ENCODE measurements at regions not wholly inside any gene's neighbourhood (a gene's known extent, or its start where the extent isn't known, plus 50 kb on each side); places are given as distances from the start of the nearest gene placed in this dataset.

DNA sequence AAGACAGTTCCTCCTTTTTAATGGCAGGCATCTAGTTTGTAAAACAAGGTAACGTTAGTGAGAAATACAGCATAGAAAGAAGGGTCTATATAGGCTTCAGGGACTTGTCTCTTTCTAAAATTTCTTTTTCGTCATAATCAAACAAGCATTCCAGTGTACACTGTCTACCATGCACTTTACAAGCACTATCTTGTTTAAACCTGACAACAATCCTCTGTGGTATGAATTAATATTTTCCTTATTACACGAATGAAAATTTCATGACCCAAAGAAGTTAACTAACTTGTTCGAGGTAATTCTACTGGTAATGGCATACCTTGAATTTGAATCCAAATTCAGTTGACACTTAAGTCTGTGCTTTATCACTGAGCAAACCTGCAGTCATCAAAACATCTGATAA lies 399.7 kb upstream of the NBEA start:
- intact Hi-C loops (cut with micrococcal nuclease) = no loop called here
- no peak overlapping the region for H2AFZ ChIP-seq (ENCODE audit: insufficient read depth, low read depth, low read length, poor library complexity, severe bottlenecking)
- Mint-ChIP-seq H3K36me3 (no peaks in the 10 kb centered on the region), H3K9me3 (peaks cover 0 to 18% (median 10%) of the 10 kb centered on the region in 7 donors), H3K27me3 (ENCODE audit: low read depth in 3 of 3) (peaks cover 0 to 2% (median 0%) of the 10 kb centered on the region in 3 donors), H3K27ac (no peak overlapping the region), H3K4me3 (no peak overlapping the region), H3K4me1 (no peaks in the 10 kb centered on the region)
- DNase-seq = no peak
- no peaks in the 10 kb centered on the region for H4K20me1 ChIP-seq (ENCODE audit: insufficient read depth, low read length)
- TF ChIP-seq, protein P1, sequence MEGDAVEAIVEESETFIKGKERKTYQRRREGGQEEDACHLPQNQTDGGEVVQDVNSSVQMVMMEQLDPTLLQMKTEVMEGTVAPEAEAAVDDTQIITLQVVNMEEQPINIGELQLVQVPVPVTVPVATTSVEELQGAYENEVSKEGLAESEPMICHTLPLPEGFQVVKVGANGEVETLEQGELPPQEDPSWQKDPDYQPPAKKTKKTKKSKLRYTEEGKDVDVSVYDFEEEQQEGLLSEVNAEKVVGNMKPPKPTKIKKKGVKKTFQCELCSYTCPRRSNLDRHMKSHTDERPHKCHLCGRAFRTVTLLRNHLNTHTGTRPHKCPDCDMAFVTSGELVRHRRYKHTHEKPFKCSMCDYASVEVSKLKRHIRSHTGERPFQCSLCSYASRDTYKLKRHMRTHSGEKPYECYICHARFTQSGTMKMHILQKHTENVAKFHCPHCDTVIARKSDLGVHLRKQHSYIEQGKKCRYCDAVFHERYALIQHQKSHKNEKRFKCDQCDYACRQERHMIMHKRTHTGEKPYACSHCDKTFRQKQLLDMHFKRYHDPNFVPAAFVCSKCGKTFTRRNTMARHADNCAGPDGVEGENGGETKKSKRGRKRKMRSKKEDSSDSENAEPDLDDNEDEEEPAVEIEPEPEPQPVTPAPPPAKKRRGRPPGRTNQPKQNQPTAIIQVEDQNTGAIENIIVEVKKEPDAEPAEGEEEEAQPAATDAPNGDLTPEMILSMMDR (IDR thresholded peaks at IDR 0.05) = no peak
- H3K9ac ChIP-seq (ENCODE audit: insufficient read depth, low read length, poor library complexity, severe bottlenecking) = no peak overlapping the region
- no peak overlapping the region for H3K27ac ChIP-seq (ENCODE audit: low read depth in 1 of 2, low read length in 2 of 2)
- H3K27me3 ChIP-seq (ENCODE audit: control insufficient read depth in 2 of 2, insufficient read depth in 2 of 2, low read length in 2 of 2) = no peaks in the 10 kb centered on the region
- H3K79me2 ChIP-seq (ENCODE audit: insufficient read depth, low read length) = no peaks in the 10 kb centered on the region
- no peaks in the 10 kb centered on the region for H3K36me3 ChIP-seq (replicated peaks in 1 of 2; ENCODE audit: control insufficient read depth in 1 of 2, insufficient read depth in 2 of 2, low read length in 2 of 2)
- H3K9me3 ChIP-seq (replicated peaks in 1 of 2; ENCODE audit: control insufficient read depth in 1 of 2, insufficient read depth in 1 of 2, low read length in 2 of 2) = peaks cover 0 to 4% of the 10 kb centered on the region in 2 donors
- H3K4me3 ChIP-seq (replicated peaks in 1 of 3; ENCODE audit: low read depth in 2 of 3, low read length in 3 of 3) = no peak overlapping the region
- 100% methylated on average over 1 of the region's 4 CpGs for WGBS (ENCODE audit: insufficient coverage)
- H3K4me1 ChIP-seq (ENCODE audit: control insufficient read depth in 1 of 2, insufficient read depth in 2 of 2, low read length in 2 of 2) = no peaks in the 10 kb centered on the region
- H3K4me2 ChIP-seq (replicated peaks; ENCODE audit: extremely low read depth, low read length, poor library complexity, severe bottlenecking) = no peak overlapping the region

DNA sequence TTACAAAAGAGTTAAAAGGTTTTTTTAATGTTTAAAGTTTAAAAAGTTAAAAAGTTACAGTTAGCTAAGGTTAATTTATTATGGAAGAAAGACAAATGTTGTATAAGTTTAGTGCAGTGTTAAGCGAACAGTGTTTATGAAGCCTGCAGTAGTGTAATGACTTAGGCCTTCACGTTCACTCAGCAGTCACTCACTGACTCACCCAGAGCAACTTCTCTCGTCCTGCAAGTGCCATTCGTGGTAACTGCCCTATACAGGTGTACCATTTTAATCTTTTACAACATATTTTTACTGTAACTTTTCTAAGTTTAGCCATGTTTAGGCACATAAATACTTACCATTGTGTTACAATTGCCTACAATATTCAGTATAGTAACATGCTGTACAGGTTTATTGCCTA lies 398.2 kb upstream of the NBEA start:
- TF ChIP-seq, protein P1 (IDR thresholded peaks at IDR 0.05) = no peak
- no peak overlapping the region for H3K4me3 Mint-ChIP-seq
- Histone ChIP-seq H3K9me3 (replicated peaks in 1 of 2; ENCODE audit: control insufficient read depth in 1 of 2, insufficient read depth in 1 of 2, low read length in 2 of 2) (peaks cover 0 to 10% of the 10 kb centered on the region in 2 donors), H3K27ac (ENCODE audit: low read depth in 1 of 2, low read length in 2 of 2) (no peak overlapping the region), H4K20me1 (ENCODE audit: insufficient read depth, low read length) (no peaks in the 10 kb centered on the region), H3K36me3 (replicated peaks in 1 of 2; ENCODE audit: control insufficient read depth in 1 of 2, insufficient read depth in 2 of 2, low read length in 2 of 2) (no peaks in the 10 kb centered on the region), H2AFZ (ENCODE audit: insufficient read depth, low read depth, low read length, poor library complexity, severe bottlenecking) (no peak overlapping the region), H3K9ac (ENCODE audit: insufficient read depth, low read length, poor library complexity, severe bottlenecking) (no peak overlapping the region), H3K27me3 (ENCODE audit: control insufficient read depth in 2 of 2, insufficient read depth in 2 of 2, low read length in 2 of 2) (no peaks in the 10 kb centered on the region), H3K4me1 (ENCODE audit: control insufficient read depth in 1 of 2, insufficient read depth in 2 of 2, low read length in 2 of 2) (no peaks in the 10 kb centered on the region), H3K4me2 (replicated peaks; ENCODE audit: extremely low read depth, low read length, poor library complexity, severe bottlenecking) (no peak overlapping the region), H3K79me2 (ENCODE audit: insufficient read depth, low read length) (no peaks in the 10 kb centered on the region), H3K4me3 (replicated peaks in 1 of 3; ENCODE audit: low read depth in 2 of 3, low read length in 3 of 3) (no peak overlapping the region)
- H3K4me1 Mint-ChIP-seq = no peaks in the 10 kb centered on the region
- H3K9me3 Mint-ChIP-seq = peaks cover 0 to 16% (median 8%) of the 10 kb centered on the region in 7 donors
- intact Hi-C loops (cut with micrococcal nuclease) = no loop called here
- H3K36me3 Mint-ChIP-seq = no peaks in the 10 kb centered on the region
- H3K27me3 Mint-ChIP-seq (ENCODE audit: low read depth in 3 of 3) = no peaks in the 10 kb centered on the region
- 100% methylated on average over 2 of the region's 4 CpGs for WGBS (ENCODE audit: insufficient coverage)
- DNase-seq = no peak
- no peak overlapping the region for H3K27ac Mint-ChIP-seq
